Panc1 (cell line): ENCODE measurements at regions not wholly inside any gene's neighbourhood (a gene's known extent, or its start where the extent isn't known, plus 50 kb on each side); places are given as distances from the start of the nearest gene placed in this dataset.

Source experiments
- ATAC-seq: fragments of 200-7000 bp; cut with Tn5 transposase; 2 replicates; pipeline ENCODE4 v1.9.1; 2020; ENCODE audit warnings: mild to moderate bottlenecking, moderate library complexity
- BruUV-seq: library from RNA; stranded (reverse); fragments of 400-500 nt; replicated peaks from 2 replicates; lab custom pipeline; 2021; lab: Mats Ljungman, UMichigan
- CTCF ChIA-PET: fragments of 300-600 bp; sonication (Branson Sonifier 250); formaldehyde crosslinking; loops from one replicate; lab custom pipeline; 2022; ENCODE audit warnings: antibody characterized with exemption; lab: Charles Lee
- POLR2A ChIA-PET: fragments of 300-600 bp; sonication (Branson Sonifier 250); formaldehyde crosslinking; loops from one replicate; lab custom pipeline; 2022; ENCODE audit warnings: antibody characterized with exemption; lab: Charles Lee
- DNase-seq: peaks from one replicate; pipeline ENCODE4 v3.0.0-alpha.2; 2010; ENCODE audit warnings: low read depth, low spot score
- H3K27ac ChIP-seq: 2 replicates; pipeline ENCODE4 v1.5.1; 2011; ENCODE audit warnings: mild to moderate bottlenecking, low read length, inconsistent platforms
- H3K27me3 ChIP-seq: fragments of 200-500 bp; sonication (Bioruptor generic); 2 replicates; pipeline ENCODE4 v1.6.0; 2014; ENCODE audit warnings: low read length, inconsistent platforms; ENCODE audit not compliant: control insufficient read depth, insufficient read depth
- H3K36me3 ChIP-seq: fragments of 200-500 bp; sonication (Bioruptor generic); 2 replicates; pipeline ENCODE4 v1.5.1; 2014; ENCODE audit warnings: inconsistent platforms, mild to moderate bottlenecking, low read length, moderate library complexity; ENCODE audit not compliant: control insufficient read depth, insufficient read depth
- H3K4me1 ChIP-seq: 2 replicates; pipeline ENCODE4 v1.5.1; 2011; ENCODE audit warnings: inconsistent platforms, mild to moderate bottlenecking, low read length, moderate library complexity; ENCODE audit not compliant: control insufficient read depth, insufficient read depth
- H3K4me3 ChIP-seq, 2 experiments: 2 replicates each; pipeline ENCODE4 v1.5.1; 2011 to 2012; ENCODE audit warnings: low read depth in 2 of 2, low read length in 2 of 2, mild to moderate bottlenecking in 2 of 2, inconsistent platforms in 1 of 2, moderate library complexity in 1 of 2
- H3K9me3 ChIP-seq: fragments of 200-500 bp; sonication (Bioruptor generic); 2 replicates; pipeline ENCODE4 v1.5.1; 2014; ENCODE audit warnings: low read depth, mild to moderate bottlenecking, inconsistent platforms, low read length, moderate library complexity; ENCODE audit not compliant: control insufficient read depth, insufficient read depth
- CTCF ChIP-seq: fragments of 450-650 bp; IDR thresholded peaks from 2 replicates; pipeline ENCODE4 v1.5.1; 2017; ENCODE audit warnings: mild to moderate bottlenecking
- POLR2AphosphoS5 ChIP-seq: IDR thresholded peaks from 2 replicates; pipeline ENCODE4 v1.6.1; 2012; ENCODE audit warnings: mild to moderate bottlenecking, low read depth, low read length, moderate library complexity
- REST ChIP-seq, 2 experiments: IDR thresholded peaks; 2 replicates each; pipeline ENCODE4 v1.6.1; 2011 to 2012; ENCODE audit warnings: low read depth in 2 of 2, control low read depth in 1 of 2, low read length in 1 of 2, mild to moderate bottlenecking in 1 of 2, moderate library complexity in 1 of 2; ENCODE audit not compliant: insufficient read depth in 1 of 2
- SIN3A ChIP-seq: IDR thresholded peaks from 2 replicates; pipeline ENCODE4 v1.6.1; 2012; ENCODE audit warnings: low read depth, mild to moderate bottlenecking, low read length, moderate library complexity, borderline replicate concordance; ENCODE audit not compliant: insufficient read depth
- TCF7L2 ChIP-seq: IDR thresholded peaks from 2 replicates; pipeline ENCODE4 v1.6.1; 2011; ENCODE audit warnings: mild to moderate bottlenecking, low read depth, low read length, inconsistent platforms
- in situ Hi-C: cut with HindIII; loops from 2 replicates; pipeline ENCODE4 v1.10.0; 2016; ENCODE audit warnings: low sequenced_read_pairs, low pct_unique_long_range_greater_than_20kb
- intact Hi-C: fragments of 100-400 bp; cut with micrococcal nuclease; formaldehyde crosslinking; loops from one replicate; pipeline ENCODE4 v1.10.0; 2022; ENCODE audit not compliant: unreplicated experiment

DNA sequence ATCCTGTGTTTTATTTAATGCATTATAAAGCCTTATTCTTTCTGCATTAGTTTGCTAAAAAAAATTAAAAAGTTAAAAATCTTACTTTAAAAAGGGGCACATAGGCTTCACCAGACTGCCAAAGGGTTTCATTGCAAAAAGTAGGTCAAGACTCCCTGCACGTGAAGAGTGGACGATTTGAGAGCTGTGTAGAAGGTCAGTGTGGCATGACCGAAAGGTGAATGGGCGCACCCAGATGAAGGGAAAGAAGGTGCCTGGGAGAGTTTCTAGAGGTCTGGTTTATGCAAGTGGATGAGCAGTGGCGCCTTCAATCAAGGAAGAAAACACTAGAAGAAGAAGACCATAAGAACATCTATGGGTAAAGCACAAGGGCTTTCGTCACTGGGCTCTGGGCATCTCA lies 111.0 kb downstream of the SP3 start:
- TF ChIP-seq SIN3A (no peak), CTCF (no peak), REST (IDR thresholded peaks at IDR 0.05; ENCODE audit: insufficient read depth in 1 of 2, low read depth in 2 of 2, low read length in 1 of 2) (no peak), POLR2AphosphoS5 (no peak), TCF7L2 (no peak)
- intact Hi-C loops: no loop called here
- ATAC-seq: no peak
- no peak for DNase-seq
- no peak overlapping the region for H3K4me3 ChIP-seq
- H3K36me3 ChIP-seq: no peaks in the 10 kb centered on the region
- no peaks in the 10 kb centered on the region for H3K9me3 ChIP-seq
- no TSS peak for BruUV-seq
- in situ Hi-C loops: no loop called here
- no peak overlapping the region for H3K27ac ChIP-seq
- ChIA-PET POLR2A (no interaction called here), CTCF (no interaction called here)
- no peaks in the 10 kb centered on the region for H3K27me3 ChIP-seq
- no peaks in the 10 kb centered on the region for H3K4me1 ChIP-seq

- Histone ChIP-seq H3K27me3 (no peaks in the 10 kb centered on the region), H3K4me1 (no peaks in the 10 kb centered on the region), H3K27ac (no peak overlapping the region), H3K36me3 (no peaks in the 10 kb centered on the region), H3K4me3 (no peak overlapping the region), H3K9me3 (no peaks in the 10 kb centered on the region)
- TF ChIP-seq SIN3A (no peak), REST (IDR thresholded peaks at IDR 0.05; ENCODE audit: insufficient read depth in 1 of 2, low read depth in 2 of 2, low read length in 1 of 2) (no peak), POLR2AphosphoS5 (no peak), CTCF (no peak), TCF7L2 (no peak)
- in situ Hi-C loops: no loop called here
- no TSS peak for BruUV-seq
- POLR2A ChIA-PET: no interaction called here
- intact Hi-C loops: no loop called here
- no peak for DNase-seq
- CTCF ChIA-PET: no interaction called here
- no peak for ATAC-seq
These were observed 110.3 kb downstream of the SP3 start for GRCh38 chr2:173854840-173855239.
